AG09309 (cell line): ENCODE measurements at regions not wholly inside any gene's neighbourhood (a gene's known extent, or its start where the extent isn't known, plus 50 kb on each side); places are given as distances from the start of the nearest gene placed in this dataset.
"Not testable (repeated sequence)": the region's sequence is repeated elsewhere in the genome, so short reads cannot be mapped to it uniquely, and the experiment has no call there.

ENCODE experiments used
- DNase-seq: peaks from one replicate; pipeline ENCODE4 v3.0.0-alpha.2; 2010; ENCODE audit warnings: low read depth
- H3K4me3 ChIP-seq: 2 replicates; pipeline ENCODE4 v1.5.1; 2011; ENCODE audit warnings: mild to moderate bottlenecking, low read depth, low read length, moderate library complexity; ENCODE audit not compliant: control insufficient read depth
- CTCF ChIP-seq: IDR thresholded peaks from 2 replicates; pipeline ENCODE4 v1.5.1; 2011; ENCODE audit warnings: mild to moderate bottlenecking, low read depth, low read length, inconsistent platforms; ENCODE audit not compliant: insufficient read depth, control insufficient read depth; ENCODE audit errors: missing control alignments

GRCh38 chr5:167939686-167940085, 351.8 kb upstream of the WWC1 start:
- no peak for TF ChIP-seq CTCF
- DNase-seq, result no peak
- no peak overlapping the region for H3K4me3 ChIP-seq

- DNase-seq, result no peak
- no peak for TF ChIP-seq CTCF
- H3K4me3 ChIP-seq, result no peak overlapping the region
These were observed 350.5 kb upstream of the WWC1 start for GRCh38 chr5:167940911-167941310.

- H3K4me3 ChIP-seq, DNase-seq: not testable (repeated sequence)
These were observed 349.9 kb upstream of the WWC1 start for GRCh38 chr5:167941556-167941955.

GRCh38 chr5:167943343-167943742, 348.1 kb upstream of the WWC1 start:
- DNase-seq, result no peak
- H3K4me3 ChIP-seq, result no peak overlapping the region
- TF ChIP-seq CTCF, result no peak

- TF ChIP-seq CTCF, result no peak
- DNase-seq, result no peak
- H3K4me3 ChIP-seq, result no peak overlapping the region
These were observed 347.2 kb upstream of the WWC1 start for GRCh38 chr5:167944121-167944852.

- TF ChIP-seq CTCF, result no peak
- no peak overlapping the region for H3K4me3 ChIP-seq
- DNase-seq, result no peak
These were observed 345.7 kb upstream of the WWC1 start for GRCh38 chr5:167945542-167946384.

- H3K4me3 ChIP-seq, result no peak overlapping the region
- no peak for DNase-seq
- no peak for TF ChIP-seq CTCF
These were observed 344.1 kb upstream of the WWC1 start for GRCh38 chr5:167947306-167947705.
